Smooth muscle cell (in vitro differentiated cells): ENCODE measurements at regions not wholly inside any gene's neighbourhood (a gene's known extent, or its start where the extent isn't known, plus 50 kb on each side); places are given as distances from the start of the nearest gene placed in this dataset.
A peak's percentile ranks its signal among the peaks of the same experiment; 100 is the strongest.

Source experiments
- DNase-seq: peaks from one replicate; lab custom pipeline; 2025; ENCODE audit not compliant: unreplicated experiment; lab: John Stamatoyannopoulos, UW
- H2AFZ ChIP-seq: fragments of 200-600 bp; sonication (generic); 2 replicates; pipeline ENCODE4 v1.6.0; 2016; ENCODE audit warnings: antibody characterized with exemption, low read depth, mild to moderate bottlenecking
- H3F3A ChIP-seq: fragments of 200-600 bp; sonication (generic); 2 replicates; pipeline ENCODE4 v1.6.0; 2017; ENCODE audit warnings: antibody characterized with exemption, low read depth
- H3K27ac ChIP-seq: fragments of 200-600 bp; sonication (generic); 2 replicates; pipeline ENCODE4 v1.5.1; 2016; ENCODE audit warnings: low read depth, mild to moderate bottlenecking
- H3K27me3 ChIP-seq: fragments of 200-600 bp; sonication (generic); 2 replicates; pipeline ENCODE4 v1.6.1; 2016; ENCODE audit warnings: low read depth, mild to moderate bottlenecking
- H3K36me3 ChIP-seq: fragments of 200-600 bp; sonication (generic); 2 replicates; pipeline ENCODE4 v1.5.1; 2016; ENCODE audit warnings: low read depth
- H3K4me1 ChIP-seq: fragments of 200-600 bp; sonication (generic); 2 replicates; pipeline ENCODE4 v1.5.1; 2016; ENCODE audit warnings: low read depth
- H3K4me2 ChIP-seq: fragments of 200-600 bp; sonication (generic); 2 replicates; pipeline ENCODE4 v1.6.0; 2016; ENCODE audit warnings: mild to moderate bottlenecking
- H3K4me3 ChIP-seq: fragments of 200-600 bp; sonication (generic); 2 replicates; pipeline ENCODE4 v1.5.1; 2016; ENCODE audit warnings: mild to moderate bottlenecking
- H3K79me2 ChIP-seq: fragments of 200-600 bp; sonication (generic); 2 replicates; pipeline ENCODE4 v1.6.0; 2016; ENCODE audit warnings: low read depth, mild to moderate bottlenecking
- H3K9ac ChIP-seq: fragments of 200-600 bp; sonication (generic); 2 replicates; pipeline ENCODE4 v1.6.0; 2016; ENCODE audit warnings: low read depth
- H3K9me3 ChIP-seq: fragments of 200-600 bp; sonication (generic); replicated peaks from 2 replicates; pipeline ENCODE4 v1.5.1; 2016; ENCODE audit warnings: low read depth
- H4K20me1 ChIP-seq: fragments of 200-600 bp; sonication (generic); 2 replicates; pipeline ENCODE4 v1.6.0; 2016; ENCODE audit warnings: low read depth
- WGBS: methylation state at CpG from one replicate; pipeline ENCODE4 v1.1.7; 2016; ENCODE audit warnings: low lambda C conversion rate; 5-methylcytosine and 5-hydroxymethylcytosine counted together
- TF ChIP-seq, protein P1 (sequence below): fragments of 200-600 bp; sonication (generic); IDR thresholded peaks from 2 replicates; pipeline ENCODE4 v1.5.1; 2017; ENCODE audit warnings: borderline replicate concordance, mild to moderate bottlenecking, antibody characterized with exemption; ENCODE audit not compliant: insufficient read depth, poor library complexity, severe bottlenecking

- Histone ChIP-seq H3K27ac (no peak overlapping the region), H3K27me3 (no peaks in the 10 kb centered on the region), H2AFZ (peak overlapping the region; percentile 10), H3K4me3 (no peak overlapping the region), H3F3A (peaks cover 7% of the 10 kb centered on the region), H3K4me1 (peaks cover 10% of the 10 kb centered on the region), H4K20me1 (no peaks in the 10 kb centered on the region), H3K4me2 (peak overlapping the region; percentile 63), H3K9ac (no peak overlapping the region), H3K79me2 (no peaks in the 10 kb centered on the region), H3K9me3 (no peaks in the 10 kb centered on the region), H3K36me3 (no peaks in the 10 kb centered on the region)
- TF ChIP-seq, protein P1, sequence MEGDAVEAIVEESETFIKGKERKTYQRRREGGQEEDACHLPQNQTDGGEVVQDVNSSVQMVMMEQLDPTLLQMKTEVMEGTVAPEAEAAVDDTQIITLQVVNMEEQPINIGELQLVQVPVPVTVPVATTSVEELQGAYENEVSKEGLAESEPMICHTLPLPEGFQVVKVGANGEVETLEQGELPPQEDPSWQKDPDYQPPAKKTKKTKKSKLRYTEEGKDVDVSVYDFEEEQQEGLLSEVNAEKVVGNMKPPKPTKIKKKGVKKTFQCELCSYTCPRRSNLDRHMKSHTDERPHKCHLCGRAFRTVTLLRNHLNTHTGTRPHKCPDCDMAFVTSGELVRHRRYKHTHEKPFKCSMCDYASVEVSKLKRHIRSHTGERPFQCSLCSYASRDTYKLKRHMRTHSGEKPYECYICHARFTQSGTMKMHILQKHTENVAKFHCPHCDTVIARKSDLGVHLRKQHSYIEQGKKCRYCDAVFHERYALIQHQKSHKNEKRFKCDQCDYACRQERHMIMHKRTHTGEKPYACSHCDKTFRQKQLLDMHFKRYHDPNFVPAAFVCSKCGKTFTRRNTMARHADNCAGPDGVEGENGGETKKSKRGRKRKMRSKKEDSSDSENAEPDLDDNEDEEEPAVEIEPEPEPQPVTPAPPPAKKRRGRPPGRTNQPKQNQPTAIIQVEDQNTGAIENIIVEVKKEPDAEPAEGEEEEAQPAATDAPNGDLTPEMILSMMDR: no peak
- DNase-seq: no peak
- 23% methylated on average over 3 of the region's 3 CpGs for WGBS
Measured at GRCh38 chr20:12597551-12597950, 411.2 kb upstream of the SPTLC3 start.

DNA sequence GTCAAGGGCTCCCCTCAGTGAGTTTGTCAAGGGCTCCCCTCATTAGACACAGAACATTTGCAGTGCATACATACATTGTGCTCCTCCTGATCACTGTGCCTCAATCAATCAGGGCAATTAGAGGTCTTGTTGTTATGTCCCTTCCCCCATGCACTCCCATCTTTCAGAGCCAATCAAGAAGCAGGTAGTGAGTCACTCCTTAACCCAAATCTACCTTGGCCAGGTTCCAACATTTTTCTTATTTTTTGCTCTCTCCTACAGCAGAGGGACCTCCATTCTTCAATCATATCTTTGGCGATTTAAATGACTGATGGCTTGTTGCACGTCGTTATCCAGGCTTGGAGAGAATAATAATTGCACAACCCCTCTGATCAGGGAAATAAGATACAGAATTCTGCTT lies 409.9 kb upstream of the SPTLC3 start:
- Histone ChIP-seq H3K27me3 (no peaks in the 10 kb centered on the region), H4K20me1 (no peaks in the 10 kb centered on the region), H3K79me2 (no peaks in the 10 kb centered on the region), H3K9ac (no peak overlapping the region), H3K27ac (no peak overlapping the region), H3F3A (peaks cover 7% of the 10 kb centered on the region), H3K36me3 (no peaks in the 10 kb centered on the region), H2AFZ (no peak overlapping the region), H3K4me1 (peaks cover 10% of the 10 kb centered on the region), H3K4me3 (no peak overlapping the region), H3K4me2 (no peak overlapping the region), H3K9me3 (no peaks in the 10 kb centered on the region)
- no peak for DNase-seq
- TF ChIP-seq, protein P1: no peak
- 76% methylated on average over 3 of the region's 3 CpGs for WGBS

GRCh38 chr20:12599494-12599893 lies 409.3 kb upstream of the SPTLC3 start:
- H4K20me1 ChIP-seq: no peaks in the 10 kb centered on the region
- H3K79me2 ChIP-seq: no peaks in the 10 kb centered on the region
- no peak overlapping the region for H3K27ac ChIP-seq
- H3K4me1 ChIP-seq: peaks cover 10% of the 10 kb centered on the region
- H3K4me2 ChIP-seq: no peak overlapping the region
- TF ChIP-seq, protein P1: no peak
- DNase-seq: no peak
- no peaks in the 10 kb centered on the region for H3K36me3 ChIP-seq
- no peak overlapping the region for H3K4me3 ChIP-seq
- H3K9me3 ChIP-seq: no peaks in the 10 kb centered on the region
- no peaks in the 10 kb centered on the region for H3K27me3 ChIP-seq
- no peak overlapping the region for H2AFZ ChIP-seq
- H3K9ac ChIP-seq: no peak overlapping the region
- H3F3A ChIP-seq: peaks cover 7% of the 10 kb centered on the region

DNA sequence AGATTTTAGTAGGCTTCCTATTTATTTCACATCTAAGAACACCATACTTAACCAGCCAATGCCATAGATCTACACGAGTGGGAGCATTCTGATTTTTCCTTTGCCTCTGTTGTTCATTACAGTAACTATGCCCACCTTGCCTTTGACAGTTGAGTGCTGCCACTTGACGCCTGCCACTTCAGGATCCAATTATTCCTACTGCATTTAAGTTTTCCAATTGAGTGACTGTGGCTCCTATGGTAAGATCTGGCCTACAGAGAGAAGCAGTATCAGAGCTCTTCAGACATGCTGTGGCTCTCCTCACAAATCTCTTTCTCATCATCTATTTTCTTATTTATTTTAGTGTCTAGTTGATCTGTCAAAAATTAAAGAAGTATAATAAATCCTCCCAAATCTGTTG lies 403.0 kb upstream of the SPTLC3 start:
- Histone ChIP-seq H3K27me3 (no peaks in the 10 kb centered on the region), H3K4me3 (no peak overlapping the region), H3K36me3 (no peaks in the 10 kb centered on the region), H2AFZ (peak overlapping the region; percentile 67), H3K27ac (no peak overlapping the region), H3K4me2 (peak overlapping the region; percentile 43), H3K9me3 (no peaks in the 10 kb centered on the region), H3F3A (no peaks in the 10 kb centered on the region), H3K9ac (no peak overlapping the region), H3K79me2 (no peaks in the 10 kb centered on the region), H3K4me1 (no peaks in the 10 kb centered on the region), H4K20me1 (no peaks in the 10 kb centered on the region)
- WGBS: 91% methylated on average over 2 of the region's 2 CpGs
- no peak for DNase-seq
- TF ChIP-seq, protein P1: no peak
